Colonic mucosa (tissue), 4 donors: ENCODE measurements at regions not wholly inside any gene's neighbourhood (a gene's known extent, or its start where the extent isn't known, plus 50 kb on each side); places are given as distances from the start of the nearest gene placed in this dataset.

Experiments used
- DNase-seq: peaks from one replicate; pipeline ENCODE4 v3.0.0-alpha.2; 2020
- H3K27ac ChIP-seq: fragments of 200-600 bp; one replicate; pipeline ENCODE4 v1.8.0; 2021
- H3K27me3 ChIP-seq: fragments of 200-600 bp; one replicate; pipeline ENCODE4 v1.8.0; 2021
- H3K36me3 ChIP-seq: fragments of 200-600 bp; one replicate; pipeline ENCODE4 v1.8.0; 2021
- H3K4me1 ChIP-seq: fragments of 200-600 bp; one replicate; pipeline ENCODE4 v1.8.0; 2021; ENCODE audit warnings: mild to moderate bottlenecking
- H3K4me3 ChIP-seq: fragments of 200-600 bp; one replicate; pipeline ENCODE4 v1.8.0; 2021
- H3K9ac ChIP-seq, 2 donors: one replicate each; pipeline ENCODE4 v1.7.0; 2013; ENCODE audit warnings: control low read depth in 2 of 2, low read depth in 2 of 2, low read length in 2 of 2
- H3K9me3 ChIP-seq: fragments of 200-600 bp; one replicate; pipeline ENCODE4 v1.8.0; 2021
- CTCF ChIP-seq: fragments of 200-600 bp; IDR thresholded peaks from one replicate; pipeline ENCODE4 v1.8.0; 2022; ENCODE audit warnings: antibody characterized with exemption, mild to moderate bottlenecking
- intact Hi-C: fragments of 100-400 bp; cut with DNase I; formaldehyde crosslinking; loops from one replicate; pipeline ENCODE4 v1.14.1; 2022
- donor health status: healthy.
- donor health status: DM: no; HTN: no; CAD: no.
- donor health status: DM: no; HTN: no; CAD: no.

GRCh38 chr17:77420095-77420803 is 279.5 kb downstream of the SEC14L1 start:
- Histone ChIP-seq H3K9ac (peak overlapping the region; percentile 8 to 63), H3K27me3 (no peaks in the 10 kb centered on the region), H3K4me3 (no peak overlapping the region), H3K27ac (no peak overlapping the region), H3K9me3 (no peaks in the 10 kb centered on the region), H3K4me1 (peaks cover 10% of the 10 kb centered on the region), H3K36me3 (no peaks in the 10 kb centered on the region)
- no peak for TF ChIP-seq CTCF
- no peak for DNase-seq
- intact Hi-C loops = no loop called here

GRCh38 chr17:77420804-77421629 is 280.2 kb downstream of the SEC14L1 start:
- Histone ChIP-seq H3K9me3 (no peaks in the 10 kb centered on the region), H3K27me3 (no peaks in the 10 kb centered on the region), H3K4me3 (no peak overlapping the region), H3K27ac (peak overlapping the region; percentile 56), H3K9ac (peak overlapping the region; percentile 8 to 63), H3K4me1 (peaks cover 12% of the 10 kb centered on the region), H3K36me3 (no peaks in the 10 kb centered on the region)
- intact Hi-C loops = no loop called here
- no peak for TF ChIP-seq CTCF
- no peak for DNase-seq

- Histone ChIP-seq H3K27me3 (no peaks in the 10 kb centered on the region), H3K9ac (peak overlapping the region in 1 of 2 donors; percentile 40), H3K4me3 (no peak overlapping the region), H3K27ac (peak overlapping the region; percentile 56), H3K4me1 (peaks cover 18% of the 10 kb centered on the region), H3K36me3 (no peaks in the 10 kb centered on the region), H3K9me3 (no peaks in the 10 kb centered on the region)
- no peak for TF ChIP-seq CTCF
- intact Hi-C loops = no loop called here
- no peak for DNase-seq
Measured at GRCh38 chr17:77421630-77421972, 280.8 kb downstream of the SEC14L1 start.

GRCh38 chr17:77422104-77422747 is 281.5 kb downstream of the SEC14L1 start:
- Histone ChIP-seq H3K9ac (no peak overlapping the region), H3K4me3 (no peak overlapping the region), H3K27ac (peak overlapping the region; percentile 56), H3K36me3 (no peaks in the 10 kb centered on the region), H3K4me1 (peaks cover 24% of the 10 kb centered on the region), H3K9me3 (no peaks in the 10 kb centered on the region), H3K27me3 (no peaks in the 10 kb centered on the region)
- DNase-seq = no peak
- intact Hi-C loops = no loop called here
- no peak for TF ChIP-seq CTCF

GRCh38 chr17:77422748-77423113 is 282.0 kb downstream of the SEC14L1 start:
- H3K9me3 ChIP-seq = no peaks in the 10 kb centered on the region
- H3K36me3 ChIP-seq = no peaks in the 10 kb centered on the region
- intact Hi-C loops = no loop called here
- H3K9ac ChIP-seq = no peak overlapping the region
- no peak for TF ChIP-seq CTCF
- DNase-seq = no peak
- no peak overlapping the region for H3K4me3 ChIP-seq
- peak overlapping the region; percentile 56 for H3K27ac ChIP-seq
- H3K4me1 ChIP-seq = peaks cover 29% of the 10 kb centered on the region
- no peaks in the 10 kb centered on the region for H3K27me3 ChIP-seq
